ENCODE measurements at regions not wholly inside any gene's neighbourhood (a gene's known extent, or its start where the extent isn't known, plus 50 kb on each side); places are given as distances from the start of the nearest gene placed in this dataset.

- TF ChIP-seq CTCF (IDR thresholded peaks at IDR 0.05) (no peak), POLR2A (IDR thresholded peaks at IDR 0.05) (no peak)
Measured at GRCh38 chr7:109375823-109376222, 806.1 kb downstream of the DNAJB9 start.

Data from right lobe of liver (tissue), 4 donors.